ENCODE measurements at regions not wholly inside any gene's neighbourhood (a gene's known extent, or its start where the extent isn't known, plus 50 kb on each side); places are given as distances from the start of the nearest gene placed in this dataset.

DNA sequence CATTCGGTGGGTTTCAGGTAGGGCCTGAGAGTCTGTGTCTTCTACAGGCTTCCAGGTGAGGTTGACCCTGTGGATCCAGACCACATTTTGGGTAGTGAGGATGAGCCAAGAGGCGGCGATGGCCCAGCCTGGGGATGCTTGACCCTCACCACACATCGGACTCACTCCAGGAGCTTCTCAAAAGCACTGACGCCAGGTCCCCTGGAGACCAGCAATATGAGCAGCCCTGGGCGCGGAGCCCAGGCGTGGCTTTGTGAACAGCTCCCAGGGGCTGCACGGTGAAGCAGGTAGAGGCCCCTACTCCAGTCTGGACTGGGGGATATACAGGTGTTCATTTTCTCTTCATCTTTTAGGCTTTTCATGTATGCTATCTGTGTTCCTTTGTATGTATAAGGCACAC is 139.7 kb upstream of the PCBD1 start:
- DNase-seq, result no peak

DNA sequence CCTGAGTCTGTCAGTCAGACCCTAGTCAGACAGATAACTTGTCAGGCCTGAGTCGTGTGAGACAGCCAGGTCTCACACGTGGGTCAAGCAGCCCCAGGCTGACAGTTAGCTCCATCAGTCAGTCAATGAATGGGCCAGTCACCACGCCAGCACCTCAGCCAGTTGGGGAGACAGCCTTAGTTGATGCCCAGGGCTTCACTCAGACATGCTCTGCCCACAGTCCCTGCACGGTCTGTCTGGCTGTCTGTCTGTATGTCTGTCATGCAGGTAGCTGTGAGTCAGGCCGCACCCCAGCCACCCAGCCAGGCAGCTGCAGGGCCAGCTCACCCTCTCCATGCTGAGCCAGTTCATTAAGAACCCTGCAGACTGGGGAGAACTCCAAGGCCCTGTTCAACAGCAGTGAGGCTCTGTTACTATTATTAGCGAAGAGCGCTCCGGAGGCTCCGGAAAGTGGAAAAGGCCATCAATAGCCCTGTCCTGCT is 141.1 kb upstream of the PCBD1 start:
- DNase-seq, result no peak

DNA sequence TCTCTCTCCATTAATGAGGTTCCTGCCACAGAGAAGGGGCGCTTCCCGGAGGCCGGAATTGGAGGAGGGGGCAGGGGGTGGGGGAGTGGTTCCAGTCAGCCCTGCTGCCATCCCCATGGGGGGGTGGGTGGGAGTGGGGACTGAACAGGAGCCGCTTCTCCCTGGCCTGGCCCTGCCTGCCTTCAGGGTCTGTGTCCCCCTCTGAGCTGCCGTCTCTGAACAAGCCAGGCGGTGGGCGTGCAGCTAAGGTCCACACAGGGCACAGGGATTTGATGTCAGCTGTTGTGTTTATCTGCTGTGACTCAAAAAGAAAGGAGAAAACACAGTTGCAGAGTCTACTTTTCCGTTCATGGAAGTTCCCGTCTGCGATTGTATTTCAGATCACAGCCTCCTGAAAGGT is 141.5 kb upstream of the PCBD1 start:
- DNase-seq, result no peak

DNA sequence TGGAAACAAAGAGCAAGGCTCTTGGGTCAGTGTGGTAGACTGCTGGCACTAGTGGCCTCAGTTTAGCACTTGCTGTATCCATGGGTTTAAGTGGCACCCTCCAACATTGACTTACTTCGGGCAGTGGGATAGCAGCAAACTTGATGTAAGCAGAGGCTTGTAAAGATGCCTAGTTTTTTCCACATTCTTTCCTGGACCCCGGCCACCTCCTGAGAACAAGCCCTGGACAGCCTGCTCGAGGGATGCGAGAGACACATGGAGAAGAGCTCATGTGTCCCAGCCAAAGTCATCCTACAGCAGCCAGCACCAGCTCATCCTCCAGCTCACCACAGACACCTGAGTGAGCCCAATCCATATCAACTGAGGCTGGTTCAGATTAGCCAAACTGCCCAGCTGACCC is 142.7 kb upstream of the PCBD1 start:
- DNase-seq, result no peak

DNA sequence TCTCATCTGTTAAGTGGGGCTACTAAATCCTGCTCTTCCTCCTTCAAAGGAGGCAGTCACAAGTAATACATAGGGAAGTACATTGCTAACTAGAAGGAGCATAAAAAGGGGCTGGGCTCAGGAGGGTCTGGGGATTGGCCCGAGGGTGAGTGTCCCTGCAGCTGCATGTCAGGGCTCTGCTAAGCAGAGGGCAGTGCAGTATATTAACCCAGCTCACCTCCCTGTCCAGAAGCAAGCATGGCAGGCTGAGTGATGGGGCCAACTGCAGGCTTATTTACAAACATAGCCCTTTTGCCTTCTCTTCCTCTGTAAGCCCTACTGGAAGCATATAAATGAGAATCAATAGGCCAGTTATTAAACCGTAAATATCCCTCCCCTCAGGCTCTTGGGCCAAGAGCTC is 143.2 kb upstream of the PCBD1 start:
- no peak for DNase-seq

DNA sequence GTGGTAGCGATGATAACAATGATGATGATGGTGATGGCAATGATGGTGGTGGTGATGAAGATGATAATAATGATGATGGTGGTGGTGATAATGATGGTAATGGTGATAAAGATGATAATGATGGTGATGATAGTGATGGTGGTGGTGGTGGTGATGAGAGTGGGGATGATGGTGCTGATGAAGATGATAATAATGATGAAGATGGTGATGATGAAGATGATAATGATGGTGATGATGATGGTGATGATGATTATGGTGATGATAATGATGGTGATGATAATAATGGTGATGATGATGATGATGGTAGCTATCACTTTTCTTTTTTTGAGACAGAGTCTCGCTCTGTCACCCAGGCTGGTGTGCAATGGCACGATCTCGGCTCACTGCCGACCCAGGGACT is 144.5 kb upstream of the PCBD1 start:
- no peak for DNase-seq

DNA sequence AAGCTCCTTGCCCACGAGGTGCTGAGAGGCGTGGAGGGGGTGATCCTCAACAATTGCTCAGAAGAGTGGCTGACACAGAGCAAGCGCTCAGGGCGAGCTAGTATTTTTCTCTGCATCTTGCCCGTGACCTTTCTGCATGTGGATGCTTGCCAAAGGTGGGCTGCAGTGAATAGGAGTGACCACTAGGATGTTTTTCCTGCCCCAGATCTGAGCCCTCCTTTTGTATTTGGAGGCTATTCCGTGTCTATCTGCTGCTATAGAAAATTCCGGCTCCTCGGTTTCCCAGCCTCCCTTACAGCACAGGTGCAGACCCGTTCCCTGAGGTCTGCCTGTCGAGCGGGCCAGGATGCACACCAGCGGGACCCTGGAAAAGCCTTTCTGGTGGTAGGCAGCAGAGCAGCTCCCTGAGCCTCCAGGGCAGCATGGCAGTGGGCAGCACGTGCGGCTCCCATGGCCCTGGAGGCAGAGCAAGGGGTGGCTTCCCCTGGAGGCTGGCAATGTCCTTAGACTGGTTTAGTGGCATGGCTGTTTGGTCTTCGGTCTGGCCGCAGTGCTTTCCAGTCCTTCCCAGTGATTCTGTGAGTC is 145.1 kb upstream of the PCBD1 start:
- DNase-seq, result no peak

DNA sequence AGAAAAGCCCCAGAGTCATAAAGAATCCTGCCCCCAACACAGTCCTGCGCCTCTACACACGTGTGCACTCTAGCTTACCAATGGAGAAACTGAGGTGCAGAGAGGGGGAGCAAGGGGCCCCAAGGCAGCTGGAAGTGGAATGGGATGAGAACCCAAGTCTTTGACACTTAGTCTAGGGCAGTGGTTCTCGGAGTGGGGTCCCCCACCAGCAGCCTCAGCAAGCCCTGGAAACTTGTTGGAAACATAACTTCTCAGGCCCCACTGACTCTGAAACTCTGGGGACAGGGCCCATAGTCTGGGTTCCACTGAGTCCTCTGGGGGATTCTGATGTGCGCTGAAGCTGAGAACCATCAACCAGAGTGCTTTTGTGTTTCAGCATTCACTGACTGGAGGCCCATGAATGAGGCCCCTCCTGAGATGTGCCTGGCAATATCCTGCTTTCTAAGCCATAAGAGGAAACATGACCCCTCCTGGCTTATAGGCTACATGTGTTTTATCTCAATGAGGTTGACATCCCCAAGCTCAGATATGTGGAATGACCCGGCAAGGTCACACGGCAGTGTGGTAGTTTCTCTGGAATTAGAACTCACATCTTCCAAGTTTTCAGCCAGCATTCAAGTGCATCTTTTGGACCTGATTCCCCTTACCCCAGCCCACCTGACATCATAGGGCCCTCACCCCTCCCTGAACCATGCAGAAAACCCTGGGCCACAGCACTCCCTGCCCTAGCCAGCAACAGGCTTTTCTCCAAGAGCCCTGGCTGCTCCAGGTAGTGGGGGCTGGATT is 147.3 kb upstream of the PCBD1 start:
- no peak for DNase-seq

DNA sequence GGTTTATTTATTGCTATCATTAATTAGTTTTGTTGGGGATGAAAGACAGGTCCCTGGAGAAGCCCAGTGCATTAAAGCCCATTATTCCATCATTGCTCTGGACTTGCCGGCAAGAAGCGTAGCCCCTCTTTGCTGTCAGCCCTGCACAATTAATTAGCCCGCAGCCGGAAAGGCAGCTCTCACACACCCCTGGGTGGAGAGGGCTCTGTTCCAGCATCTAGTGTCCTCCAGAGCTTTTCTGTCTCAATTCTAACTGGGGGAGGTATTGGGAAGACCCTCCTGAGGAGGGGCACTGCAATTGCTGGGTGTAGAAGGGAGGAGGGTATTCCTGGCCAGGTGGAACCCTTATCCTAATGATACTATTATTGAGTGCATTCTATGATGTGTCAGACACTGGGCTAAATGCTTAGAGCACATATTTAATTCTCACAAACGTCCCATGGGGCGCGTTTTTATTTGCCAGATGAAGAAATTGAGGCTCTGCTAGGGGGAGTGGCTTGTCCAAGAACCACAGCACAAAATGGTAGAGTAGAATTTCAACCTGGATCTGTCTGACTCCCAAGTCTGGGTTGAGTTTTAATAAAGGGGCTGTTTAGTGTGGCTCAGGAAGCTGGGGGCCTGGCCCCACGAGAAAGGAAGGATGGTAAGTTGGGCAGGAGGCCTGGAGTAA is 148.1 kb upstream of the PCBD1 start:
- no peak for DNase-seq

DNA sequence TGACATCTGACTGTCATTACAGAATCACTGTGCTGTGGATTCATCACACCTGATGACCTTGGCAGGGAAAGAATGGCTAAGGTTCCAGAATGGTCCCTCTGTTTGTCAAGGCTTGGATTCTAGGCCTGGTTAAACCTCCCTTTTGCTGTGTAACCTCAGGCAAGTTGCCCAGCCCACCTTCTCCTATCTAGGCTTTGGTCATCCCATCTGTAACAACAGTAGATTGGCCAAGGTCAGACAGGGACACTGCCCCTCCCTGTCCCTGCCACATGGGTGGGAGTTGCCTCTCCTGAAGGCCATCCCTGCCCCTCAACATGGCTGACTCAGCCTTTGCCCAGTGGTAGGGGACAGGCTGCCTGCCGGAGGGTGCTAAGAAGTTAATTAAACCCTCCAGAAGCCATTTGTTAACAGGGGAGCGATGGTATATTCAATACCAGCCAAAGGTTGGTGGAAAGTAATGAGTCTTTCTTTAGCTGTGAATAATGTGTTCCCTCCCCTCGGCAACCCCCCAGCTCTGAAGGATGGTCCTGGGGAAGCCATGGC is 149.8 kb upstream of the PCBD1 start:
- DNase-seq, result peak in 1 of 2 experiments; percentile 20

DNA sequence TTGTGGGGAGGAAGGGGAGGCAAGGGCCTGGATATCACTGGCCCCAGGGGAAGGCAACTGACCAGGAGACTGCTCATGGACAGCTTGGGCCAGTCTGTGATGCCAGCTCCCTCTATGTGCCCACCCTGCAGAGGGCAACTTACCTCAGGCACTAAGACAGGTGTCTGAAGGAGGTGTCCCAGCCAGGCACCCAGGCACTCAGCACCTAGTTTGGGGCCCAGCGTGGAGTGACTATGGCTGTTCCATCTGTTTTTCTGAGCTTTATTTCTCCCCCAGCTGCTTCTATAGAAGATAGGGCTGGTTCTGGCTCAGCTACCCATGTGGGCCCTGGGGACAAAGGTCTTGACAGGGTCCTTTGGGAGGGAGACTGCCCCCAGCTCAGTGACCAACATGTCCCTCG is 150.6 kb upstream of the PCBD1 start:
- no peak for DNase-seq

DNA sequence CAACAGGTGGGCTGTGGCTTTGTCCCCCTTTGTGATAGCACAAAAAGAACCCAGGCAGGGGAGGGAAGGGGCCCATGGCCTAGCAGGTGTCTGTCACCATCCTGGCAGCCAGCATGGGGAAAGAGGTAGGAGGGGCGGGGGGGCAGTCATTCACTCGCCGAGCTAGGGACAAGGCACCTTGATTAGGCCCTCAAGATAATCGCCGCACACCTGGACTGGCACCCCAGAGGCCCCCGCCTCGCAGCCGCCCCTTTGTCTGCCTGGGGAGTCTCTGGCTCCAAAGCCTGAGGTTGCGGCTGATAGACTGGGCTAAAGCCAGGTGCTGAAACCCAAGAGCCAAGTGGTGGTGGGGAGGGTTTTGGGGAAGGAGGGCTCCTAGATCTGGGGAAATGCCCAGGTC is 151.2 kb upstream of the PCBD1 start:
- no peak for DNase-seq

DNA sequence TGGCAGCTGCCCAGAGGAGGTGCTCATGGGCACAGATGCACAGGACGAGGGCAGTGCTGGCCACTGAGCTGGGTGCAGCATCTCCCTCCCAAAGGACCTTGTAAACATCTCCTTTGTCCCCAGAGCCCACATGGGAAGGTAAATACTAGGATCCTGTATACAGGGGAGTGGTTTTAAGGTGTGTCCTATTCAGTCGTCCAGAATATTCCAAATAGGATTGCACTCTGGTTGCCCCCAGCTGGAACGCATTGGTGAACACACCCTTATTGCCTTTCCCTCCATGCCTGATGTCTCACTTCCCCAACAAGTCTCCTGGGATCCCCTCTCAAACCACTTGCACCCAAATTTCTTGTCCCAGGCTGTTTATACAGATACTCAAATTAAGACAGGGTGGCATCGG is 152.0 kb upstream of the PCBD1 start:
- no peak for DNase-seq

DNA sequence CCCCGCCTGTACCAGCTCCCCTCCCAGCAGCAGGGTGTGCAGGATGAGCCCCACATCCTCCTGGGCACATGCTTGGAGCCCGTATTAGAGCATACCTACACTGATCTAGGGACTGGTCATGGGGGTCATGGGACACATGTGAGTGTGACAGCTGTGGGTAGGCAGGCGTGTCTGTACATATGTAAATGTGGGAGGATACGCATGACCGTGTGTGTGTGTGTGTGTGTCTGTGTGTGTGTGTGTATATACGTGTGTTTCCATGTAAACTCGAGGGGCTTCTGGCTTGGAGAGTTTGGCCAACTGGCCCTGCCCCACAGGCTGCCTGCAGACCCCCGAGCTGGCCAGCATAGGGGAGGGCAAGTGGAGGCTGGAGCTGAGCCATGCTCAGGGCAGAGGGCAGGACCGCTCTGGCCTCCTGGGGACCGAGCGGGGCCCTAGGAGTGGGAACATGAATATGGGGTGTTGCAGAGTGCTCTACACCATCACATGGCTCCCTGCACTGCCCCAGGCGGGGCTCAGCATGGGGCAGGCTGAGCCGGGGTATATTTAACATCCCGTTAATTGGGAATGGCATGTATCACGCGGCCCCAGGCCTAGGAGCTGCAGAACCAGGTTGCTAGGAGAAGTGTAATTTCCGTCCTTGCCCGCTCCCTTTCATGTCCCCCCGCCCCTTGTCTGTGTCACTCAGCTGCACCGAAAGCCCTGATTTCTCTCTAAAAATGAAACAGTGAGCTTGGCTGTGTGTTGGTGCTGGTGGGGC is 152.7 kb upstream of the PCBD1 start:
- DNase-seq, result no peak

DNA sequence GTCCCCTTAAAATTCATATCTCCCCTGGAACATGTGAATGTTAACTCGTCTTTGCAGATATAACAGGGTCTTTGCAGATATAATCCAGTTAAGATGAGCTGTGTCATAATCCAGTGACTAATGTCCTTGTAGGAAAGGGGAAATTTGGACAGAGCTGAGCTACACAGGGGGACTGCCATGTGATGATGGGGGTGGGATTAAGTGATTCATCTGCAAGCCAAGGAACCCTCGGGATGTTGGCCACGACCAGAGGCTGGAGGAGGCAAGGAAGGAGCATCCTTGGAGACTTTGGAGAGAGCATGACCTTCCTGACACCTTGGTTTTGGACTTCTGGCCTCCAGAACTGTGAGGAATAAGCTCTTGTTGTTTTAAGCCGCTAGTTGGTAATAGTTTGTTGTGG is 153.9 kb upstream of the PCBD1 start:
- no peak for DNase-seq

DNA sequence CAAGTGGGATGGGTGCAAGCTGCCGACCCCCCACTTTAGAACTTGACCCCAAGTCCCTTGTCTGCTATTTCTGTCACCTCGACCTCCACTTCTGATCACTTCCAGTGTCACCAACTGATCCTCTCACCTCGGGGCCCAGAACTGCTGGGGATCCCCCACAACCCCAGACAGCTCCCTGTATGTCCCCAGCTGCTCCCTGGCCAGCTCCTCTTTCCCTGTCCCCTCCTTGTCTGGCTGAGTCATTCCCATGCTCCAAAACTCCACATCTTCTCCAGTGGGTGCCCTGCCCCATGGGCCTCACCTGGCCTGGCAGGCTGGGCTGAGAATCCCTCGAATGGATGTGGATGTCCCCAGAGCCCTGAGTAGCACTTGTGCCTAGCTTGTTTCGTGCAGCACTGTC is 154.3 kb upstream of the PCBD1 start:
- DNase-seq, result no peak

DNA sequence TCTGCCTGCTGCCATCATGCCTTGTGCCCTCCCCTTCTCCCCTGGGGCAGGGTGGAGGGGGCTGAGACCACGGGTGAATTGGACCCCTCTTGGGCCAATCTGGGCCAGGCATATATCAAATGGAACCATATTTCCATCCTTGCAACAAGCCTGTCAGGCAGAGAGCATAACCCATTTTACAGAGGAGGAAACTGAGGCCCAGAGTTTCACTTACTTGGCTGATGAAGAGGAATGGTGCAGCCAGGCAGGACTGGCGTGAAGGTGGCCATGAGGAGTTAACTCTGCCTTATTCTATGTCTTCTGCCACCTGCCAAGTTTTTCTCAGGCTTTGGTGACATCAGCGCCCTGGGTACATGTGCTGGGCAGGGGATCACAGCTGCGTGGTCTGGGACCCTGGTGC is 155.5 kb upstream of the PCBD1 start:
- DNase-seq, result no peak

DNA sequence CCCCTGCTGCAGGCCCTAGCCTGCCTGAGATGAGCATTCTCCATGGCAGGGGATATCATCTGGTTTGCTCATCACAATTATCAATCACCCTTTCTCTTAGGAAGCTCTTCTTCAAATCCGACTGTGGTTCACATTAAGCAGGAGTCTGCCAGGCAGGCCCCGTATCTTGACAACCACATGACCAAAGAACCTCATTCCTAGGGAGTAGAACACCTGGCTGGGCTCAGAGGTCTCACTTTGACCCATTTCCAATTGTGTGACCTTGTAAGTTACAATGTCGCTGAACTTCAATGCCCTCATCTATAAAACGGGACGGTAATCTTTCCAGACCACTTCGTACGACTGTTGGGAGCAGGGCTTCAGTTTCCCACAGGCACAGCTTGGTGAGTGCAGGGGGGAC is 156.4 kb upstream of the PCBD1 start:
- no peak for DNase-seq

DNA sequence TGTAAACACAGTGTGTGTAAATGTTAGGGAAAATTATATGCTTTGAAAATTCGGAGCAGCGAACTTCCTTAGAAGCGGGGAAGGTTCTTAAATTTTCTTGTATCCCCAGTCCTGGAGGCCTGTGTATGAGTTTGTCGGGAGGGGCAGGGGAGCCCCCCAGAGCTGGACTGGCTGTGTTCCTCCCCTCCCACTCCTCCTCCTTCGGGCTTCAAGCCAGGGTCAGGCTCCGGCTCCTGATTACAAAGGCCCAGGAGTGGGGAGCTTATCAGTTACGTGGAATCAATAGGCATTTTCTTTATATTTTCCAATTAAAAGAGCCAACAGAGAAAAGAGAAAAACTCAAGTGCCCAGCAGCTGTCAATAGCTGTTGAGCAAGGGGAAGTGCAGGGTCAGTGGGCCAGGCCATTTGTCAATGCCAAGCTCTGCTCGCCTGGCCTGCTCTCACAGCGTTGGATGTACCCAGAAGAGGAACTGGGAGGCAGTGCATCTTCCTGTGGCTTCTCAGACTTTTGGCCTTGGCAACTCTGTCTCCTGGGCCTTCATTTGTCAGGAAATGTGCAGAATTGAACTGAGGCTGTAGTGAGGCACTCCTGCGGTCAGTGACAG is 156.9 kb upstream of the PCBD1 start:
- DNase-seq, result no peak

DNA sequence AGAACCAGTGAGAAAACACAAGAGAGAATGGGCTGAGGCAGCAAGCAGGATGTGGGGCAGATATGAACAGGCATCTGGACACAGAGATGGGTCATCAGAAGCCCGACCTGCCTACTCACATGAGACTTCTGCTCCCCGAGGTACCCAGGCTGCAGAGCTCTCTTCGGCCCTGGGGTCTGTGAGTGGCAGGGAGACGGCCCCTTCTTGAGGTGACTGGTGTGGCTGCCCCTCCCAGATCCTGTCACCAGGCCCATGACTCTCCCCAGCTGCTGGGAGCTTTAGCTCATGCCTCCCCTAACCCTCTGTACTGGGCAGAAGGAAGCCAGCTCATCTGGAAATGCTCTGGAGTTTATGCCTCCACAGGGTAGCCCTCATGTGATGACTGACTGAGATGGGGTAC is 157.6 kb upstream of the PCBD1 start:
- DNase-seq, result no peak

DNA sequence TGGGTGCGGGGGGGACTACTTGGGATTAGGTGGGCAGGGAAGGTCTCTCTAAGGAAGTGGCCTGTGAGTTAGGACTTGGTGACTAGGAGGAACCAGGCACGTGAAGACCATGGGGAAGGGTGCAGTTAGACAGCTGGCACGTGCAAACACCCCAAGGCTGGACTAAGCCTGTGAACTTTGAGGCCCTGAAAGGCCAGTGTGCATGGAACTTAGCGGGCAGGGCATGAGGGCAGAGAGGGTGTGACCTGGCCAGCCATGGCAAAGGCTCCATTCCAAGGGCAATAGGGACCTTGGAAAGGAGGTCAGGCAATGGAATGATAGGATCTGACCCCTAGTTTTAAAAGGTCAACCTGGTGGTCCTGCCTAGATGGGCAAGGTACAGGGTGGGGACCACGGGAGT is 158.4 kb upstream of the PCBD1 start:
- DNase-seq, result no peak

DNA sequence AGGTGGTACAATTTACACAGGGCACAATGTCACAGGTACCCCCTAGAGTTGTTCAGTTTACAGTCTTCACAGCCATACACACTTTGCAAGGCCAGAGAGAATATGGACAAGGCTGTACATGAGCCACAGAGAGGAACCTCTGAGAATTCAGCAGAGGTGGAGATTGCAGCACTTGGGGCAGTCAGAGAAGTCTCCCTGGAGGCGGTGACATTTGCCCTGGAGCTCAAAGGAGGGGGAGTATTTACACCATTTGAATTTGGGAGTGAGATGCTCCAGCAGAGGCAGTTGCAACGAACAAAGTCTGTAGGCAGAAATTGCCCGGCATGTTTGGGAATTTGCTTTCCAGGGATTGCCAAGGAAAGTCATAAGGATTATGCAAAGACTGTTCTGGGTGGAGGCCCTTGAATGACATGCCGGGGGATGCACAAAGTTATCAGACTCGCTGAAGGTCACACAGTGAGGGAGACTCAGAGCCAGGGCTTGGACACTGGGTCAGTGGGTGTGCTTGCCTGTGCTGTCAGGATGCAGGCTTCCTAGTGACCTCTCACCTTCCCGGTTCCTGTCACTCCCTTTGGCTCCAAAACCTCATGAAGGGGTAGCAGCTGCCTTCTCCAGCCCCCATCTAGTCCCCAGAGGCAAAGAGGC is 160.7 kb upstream of the PCBD1 start:
- no peak for DNase-seq

Measured in activated T-cell treated with anti-CD3 and anti-CD28 coated beads, Interleukin-2, amount 50 U/mL, for 48 hours (primary cell).